DND-41 (cell line): ENCODE measurements at regions not wholly inside any gene's neighbourhood (a gene's known extent, or its start where the extent isn't known, plus 50 kb on each side); places are given as distances from the start of the nearest gene placed in this dataset.

Source experiments
- ATAC-seq: fragments of 200-7000 bp; cut with Tn5 transposase; 3 replicates; pipeline ENCODE4 v1.9.1; 2021; ENCODE audit warnings: low read depth; ENCODE audit not compliant: insufficient read depth
- DNase-seq: peaks from one replicate; pipeline ENCODE4 v3.0.0-alpha.2; 2020
- H2AFZ ChIP-seq: 2 replicates; pipeline ENCODE4 v1.6.0; 2012; ENCODE audit warnings: low read depth, low read length
- H3K27ac ChIP-seq: 2 replicates; pipeline ENCODE4 v1.5.1; 2012; ENCODE audit warnings: low read length, inconsistent platforms
- H3K27me3 ChIP-seq: fragments of 200-600 bp; sonication (generic); 2 replicates; pipeline ENCODE4 v1.6.0; 2012; ENCODE audit warnings: low read length, mild to moderate bottlenecking, inconsistent platforms; ENCODE audit not compliant: insufficient read depth, poor library complexity
- H3K36me3 ChIP-seq: 2 replicates; pipeline ENCODE4 v1.5.1; 2012; ENCODE audit warnings: low read length, inconsistent platforms; ENCODE audit not compliant: insufficient read depth
- H3K4me1 ChIP-seq: 2 replicates; pipeline ENCODE4 v1.5.1; 2012; ENCODE audit warnings: mild to moderate bottlenecking, low read length; ENCODE audit not compliant: insufficient read depth
- H3K4me2 ChIP-seq: 2 replicates; pipeline ENCODE4 v1.6.0; 2012; ENCODE audit warnings: mild to moderate bottlenecking, moderate library complexity, low read length, inconsistent platforms; ENCODE audit not compliant: insufficient read depth
- H3K4me3 ChIP-seq, 2 experiments: fragments of 200-600 bp in 1 of 2; shearing (Covaris generic) in 1 of 2; 2 replicates each; pipeline ENCODE4 v1.5.1; 2012 to 2016; ENCODE audit warnings: inconsistent platforms in 2 of 2, low read length in 2 of 2, mild to moderate bottlenecking in 2 of 2, low read depth in 1 of 2, moderate library complexity in 1 of 2
- H3K79me2 ChIP-seq: 2 replicates; pipeline ENCODE4 v1.6.0; 2012; ENCODE audit warnings: low read length, inconsistent platforms; ENCODE audit not compliant: insufficient read depth
- H3K9ac ChIP-seq: 2 replicates; pipeline ENCODE4 v1.6.0; 2012; ENCODE audit warnings: low read depth, mild to moderate bottlenecking, inconsistent platforms, low read length, moderate library complexity
- H3K9me3 ChIP-seq: 2 replicates; pipeline ENCODE4 v1.5.1; 2012; ENCODE audit warnings: low read length, moderate library complexity, mild to moderate bottlenecking, inconsistent platforms; ENCODE audit not compliant: insufficient read depth, severe bottlenecking
- H4K20me1 ChIP-seq: 2 replicates; pipeline ENCODE4 v1.6.0; 2012; ENCODE audit warnings: low read length; ENCODE audit not compliant: insufficient read depth
- CTCF ChIP-seq: IDR thresholded peaks from 2 replicates; pipeline ENCODE4 v1.5.1; 2012; ENCODE audit warnings: borderline replicate concordance, low read length, moderate library complexity, mild to moderate bottlenecking; ENCODE audit not compliant: poor library complexity, severe bottlenecking; ENCODE audit errors: extremely low read depth
- EZH2 ChIP-seq: IDR thresholded peaks from 3 replicates; pipeline ENCODE4 v1.6.1; 2012; ENCODE audit warnings: borderline replicate concordance, low read depth, mild to moderate bottlenecking, moderate library complexity, low read length, inconsistent platforms; ENCODE audit not compliant: severe bottlenecking

GRCh38 chr12:114190971-114191370, 215.0 kb downstream of the TBX5 start:
- Histone ChIP-seq H3K4me2 (no peak overlapping the region), H3K9me3 (no peaks in the 10 kb centered on the region), H2AFZ (no peak overlapping the region), H3K4me3 (no peak overlapping the region), H3K27me3 (peaks cover 6% of the 10 kb centered on the region), H3K9ac (no peak overlapping the region), H3K27ac (no peak overlapping the region), H4K20me1 (no peaks in the 10 kb centered on the region), H3K4me1 (no peaks in the 10 kb centered on the region), H3K79me2 (no peaks in the 10 kb centered on the region), H3K36me3 (no peaks in the 10 kb centered on the region)
- ATAC-seq, result no peak
- DNase-seq, result no peak
- TF ChIP-seq EZH2, result no peak
- no peak for TF ChIP-seq CTCF

- H3K9me3 ChIP-seq, result no peaks in the 10 kb centered on the region
- no peak overlapping the region for H3K9ac ChIP-seq
- no peak overlapping the region for H2AFZ ChIP-seq
- ATAC-seq (no peak), DNase-seq (no peak)
- H4K20me1 ChIP-seq, result no peaks in the 10 kb centered on the region
- H3K4me2 ChIP-seq, result no peak overlapping the region
- H3K4me1 ChIP-seq, result no peaks in the 10 kb centered on the region
- peaks cover 7% of the 10 kb centered on the region for H3K27me3 ChIP-seq
- no peaks in the 10 kb centered on the region for H3K79me2 ChIP-seq
- H3K27ac ChIP-seq, result no peak overlapping the region
- H3K4me3 ChIP-seq, result no peak overlapping the region
- H3K36me3 ChIP-seq, result no peaks in the 10 kb centered on the region
- TF ChIP-seq EZH2, result no peak
- no peak for TF ChIP-seq CTCF
Observed at GRCh38 chr12:114189266-114189665, 216.7 kb downstream of the TBX5 start.

- no peak overlapping the region for H2AFZ ChIP-seq
- H3K4me1 ChIP-seq, result no peaks in the 10 kb centered on the region
- H3K79me2 ChIP-seq, result no peaks in the 10 kb centered on the region
- no peak overlapping the region for H3K4me3 ChIP-seq
- DNase-seq, result no peak
- no peak overlapping the region for H3K4me2 ChIP-seq
- H4K20me1 ChIP-seq, result no peaks in the 10 kb centered on the region
- no peak overlapping the region for H3K27ac ChIP-seq
- H3K9ac ChIP-seq, result no peak overlapping the region
- no peak for ATAC-seq
- no peaks in the 10 kb centered on the region for H3K9me3 ChIP-seq
- TF ChIP-seq CTCF (no peak), EZH2 (no peak)
- no peaks in the 10 kb centered on the region for H3K36me3 ChIP-seq
- peaks cover 4% of the 10 kb centered on the region for H3K27me3 ChIP-seq
Observed at GRCh38 chr12:114186241-114187002, 219.5 kb downstream of the TBX5 start.

- no peaks in the 10 kb centered on the region for H3K36me3 ChIP-seq
- no peaks in the 10 kb centered on the region for H3K4me1 ChIP-seq
- TF ChIP-seq CTCF (no peak), EZH2 (no peak)
- H4K20me1 ChIP-seq, result no peaks in the 10 kb centered on the region
- H3K9me3 ChIP-seq, result no peaks in the 10 kb centered on the region
- H2AFZ ChIP-seq, result no peak overlapping the region
- no peak for ATAC-seq
- no peaks in the 10 kb centered on the region for H3K79me2 ChIP-seq
- peaks cover 4% of the 10 kb centered on the region for H3K27me3 ChIP-seq
- H3K27ac ChIP-seq, result no peak overlapping the region
- no peak overlapping the region for H3K4me2 ChIP-seq
- H3K9ac ChIP-seq, result no peak overlapping the region
- DNase-seq, result no peak
- H3K4me3 ChIP-seq, result no peak overlapping the region
Observed at GRCh38 chr12:114185036-114185435, 218.9 kb upstream of the RBM19 start.
